ENCODE measurements at regions not wholly inside any gene's neighbourhood (a gene's known extent, or its start where the extent isn't known, plus 50 kb on each side); places are given as distances from the start of the nearest gene placed in this dataset.

DNA sequence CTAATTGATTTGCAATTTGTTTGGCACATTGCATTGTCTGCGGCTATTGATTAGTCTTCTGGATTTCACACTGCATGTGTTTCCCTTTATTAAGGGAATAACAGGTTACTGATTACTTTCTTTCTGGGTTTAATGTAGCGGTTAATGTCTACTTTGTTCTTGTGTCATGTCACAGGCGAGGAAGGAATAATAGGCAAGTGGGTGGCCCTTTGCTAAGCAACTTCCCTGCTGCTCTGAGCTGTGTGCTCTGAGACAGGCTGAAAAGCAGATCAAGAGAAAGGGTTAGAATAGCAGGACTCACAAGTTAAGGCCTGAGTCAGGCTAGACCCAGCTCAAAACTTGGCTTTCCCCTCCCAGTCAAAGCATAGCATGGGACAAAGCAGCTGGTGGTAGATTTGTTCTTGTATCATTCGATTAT is 77.2 kb downstream of the NKX2-1 start (continued):
- no peak for TF ChIP-seq ZBTB33 (IDR thresholded peaks at IDR 0.05; ENCODE audit: extremely low read depth, insufficient replicate concordance, low read length)

DNA sequence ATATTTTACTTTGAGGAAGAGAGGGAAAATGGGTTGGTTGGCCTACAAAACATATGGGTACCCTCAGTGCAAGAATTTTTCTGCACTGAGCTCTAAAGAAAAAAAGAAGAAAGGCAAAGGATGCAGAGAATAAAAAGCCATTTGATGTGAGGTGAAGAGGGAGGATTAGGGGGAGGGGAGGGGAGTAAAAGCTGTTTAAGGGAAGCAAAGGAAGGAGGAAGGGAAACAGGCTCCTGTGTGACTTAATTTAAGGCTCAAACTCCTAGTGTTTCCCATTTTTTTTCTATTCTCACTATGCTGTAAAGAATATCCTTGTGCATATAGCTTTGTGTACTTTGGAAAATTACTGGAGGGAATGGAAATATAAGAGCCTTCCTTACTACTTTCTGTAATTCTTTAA is 78.7 kb downstream of the NKX2-1 start:
- TF ChIP-seq SP1 (IDR thresholded peaks at IDR 0.05; ENCODE audit: low read depth) (no peak), SIN3A (IDR thresholded peaks at IDR 0.05; ENCODE audit: low read depth) (no peak), MAX (IDR thresholded peaks at IDR 0.05) (no peak)
- intact Hi-C loops (cut with micrococcal nuclease), result no loop called here
- ChIA-PET RAD21 (ENCODE audit: low non-redundant PET in 1 of 2, low total read pairs in 2 of 2, uncharacterized antibody in 2 of 2, unreplicated experiment in 2 of 2) (no interaction called here), POLR2A (no interaction called here), CTCF (interaction anchor here (1.3 kb wide), 1 partner anchor 371 kb away, joined by 3 read pairs; no protein-coding TSS in a partner anchor)
- no peaks in the 10 kb centered on the region for H3K4me1 ChIP-seq (ENCODE audit: control insufficient read depth in 1 of 2, insufficient read depth in 2 of 2, low read length in 2 of 2)
- H2AFZ ChIP-seq (ENCODE audit: low read depth, low read length, poor library complexity, severe bottlenecking), result no peak overlapping the region
- no TSS peak for BruUV-seq (replicated peaks)
- no peak overlapping the region for H3K4me2 ChIP-seq (ENCODE audit: low read length)
- H3K27ac ChIP-seq (ENCODE audit: low read depth, low read length), result no peak overlapping the region
- no peak overlapping the region for H3K9ac ChIP-seq (ENCODE audit: low read length)
- no peaks in the 10 kb centered on the region for H3K9me3 ChIP-seq (ENCODE audit: control insufficient read depth in 1 of 2, insufficient read depth in 1 of 2, low read depth in 1 of 2, low read length in 2 of 2)
- no peaks in the 10 kb centered on the region for H4K20me1 ChIP-seq (ENCODE audit: insufficient read depth)
- no peaks in the 10 kb centered on the region for H3K36me3 ChIP-seq (ENCODE audit: control insufficient read depth in 1 of 2, insufficient read depth in 2 of 2, low read length in 2 of 2)
- H3K27me3 ChIP-seq (ENCODE audit: insufficient read depth, low read length), result no peaks in the 10 kb centered on the region
- H3K4me3 ChIP-seq (replicated peaks in 1 of 2; ENCODE audit: low read depth in 1 of 2, low read length in 2 of 2), result no peak overlapping the region
- no peaks in the 10 kb centered on the region for H3K79me2 ChIP-seq (ENCODE audit: insufficient read depth, low read length)
- DNase-seq (ENCODE audit: low read depth, low spot score) (no peak), ATAC-seq (no peak)
- no peaks in the 10 kb centered on the region for H3K9me2 ChIP-seq (ENCODE audit: insufficient read depth)

DNA sequence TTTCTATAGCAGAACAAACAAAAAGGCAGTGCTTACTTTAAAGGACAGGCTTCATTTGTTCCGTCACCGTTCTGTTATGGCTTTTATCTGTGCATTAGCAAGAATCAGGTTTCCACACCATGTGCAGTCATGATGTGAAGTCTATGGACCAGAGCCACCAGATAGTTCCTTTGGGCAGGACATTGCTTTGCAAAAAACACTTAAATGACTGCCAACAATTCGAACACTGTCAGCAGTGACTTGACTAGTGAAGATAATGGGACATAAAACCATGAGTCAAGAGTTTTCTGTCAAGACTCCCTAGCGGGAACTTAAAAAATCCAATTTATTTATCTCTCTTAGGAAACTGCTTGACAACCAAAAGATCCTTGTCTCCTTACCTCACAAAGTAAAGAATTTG is 80.3 kb downstream of the NKX2-1 start:
- no peaks in the 10 kb centered on the region for H3K4me1 ChIP-seq (ENCODE audit: control insufficient read depth in 1 of 2, insufficient read depth in 2 of 2, low read length in 2 of 2)
- H3K9me3 ChIP-seq (ENCODE audit: control insufficient read depth in 1 of 2, insufficient read depth in 1 of 2, low read depth in 1 of 2, low read length in 2 of 2), result no peaks in the 10 kb centered on the region
- H4K20me1 ChIP-seq (ENCODE audit: insufficient read depth), result no peaks in the 10 kb centered on the region
- no peak overlapping the region for H3K27ac ChIP-seq (ENCODE audit: low read depth, low read length)
- H3K9ac ChIP-seq (ENCODE audit: low read length), result no peak overlapping the region
- BruUV-seq (replicated peaks), result no TSS peak
- no peaks in the 10 kb centered on the region; the same call in 1 of the 2 replicates for H3K27me3 ChIP-seq (ENCODE audit: insufficient read depth, low read length)
- H3K36me3 ChIP-seq (ENCODE audit: control insufficient read depth in 1 of 2, insufficient read depth in 2 of 2, low read length in 2 of 2), result no peaks in the 10 kb centered on the region
- DNase-seq (ENCODE audit: low read depth, low spot score) (no peak), ATAC-seq (no peak)
- TF ChIP-seq RAD21 (IDR thresholded peaks at IDR 0.05; ENCODE audit: low read depth) (no peak), FOSL1 (IDR thresholded peaks at IDR 0.05; ENCODE audit: low read depth) (no peak), TCF7L2 (IDR thresholded peaks at IDR 0.05; ENCODE audit: borderline replicate concordance, extremely low read depth, insufficient read depth, insufficient read length) (no peak), CEBPB (IDR thresholded peaks at IDR 0.05; ENCODE audit: low read depth) (no peak), YY1 (IDR thresholded peaks at IDR 0.05; ENCODE audit: extremely low read depth, insufficient replicate concordance, low read depth, low read length) (no peak), SP1 (IDR thresholded peaks at IDR 0.05; ENCODE audit: low read depth) (no peak), POLR2A (IDR thresholded peaks at IDR 0.05; ENCODE audit: borderline replicate concordance, extremely low read depth, insufficient read depth, insufficient read length) (no peak), MAX (IDR thresholded peaks at IDR 0.05) (no peak), EZH2 (IDR thresholded peaks at IDR 0.05) (no peak), REST (IDR thresholded peaks at IDR 0.05; ENCODE audit: low read depth) (no peak), CBX3 (IDR thresholded peaks at IDR 0.05; ENCODE audit: low read depth) (no peak)
- no peak overlapping the region for H2AFZ ChIP-seq (ENCODE audit: low read depth, low read length, poor library complexity, severe bottlenecking)
- ChIA-PET CTCF (no interaction called here), POLR2A (no interaction called here), RAD21 (ENCODE audit: low non-redundant PET in 1 of 2, low total read pairs in 2 of 2, uncharacterized antibody in 2 of 2, unreplicated experiment in 2 of 2) (no interaction called here)
- H3K9me2 ChIP-seq (ENCODE audit: insufficient read depth), result no peaks in the 10 kb centered on the region
- H3K4me2 ChIP-seq (ENCODE audit: low read length), result no peak overlapping the region
- no peaks in the 10 kb centered on the region for H3K79me2 ChIP-seq (ENCODE audit: insufficient read depth, low read length)
- intact Hi-C loops (cut with micrococcal nuclease), result no loop called here
- H3K4me3 ChIP-seq (replicated peaks in 1 of 2; ENCODE audit: low read depth in 1 of 2, low read length in 2 of 2), result no peak overlapping the region

Data from HCT116 (cell line).